SH-SY5Y (cell line): ENCODE measurements at regions not wholly inside any gene's neighbourhood (a gene's known extent, or its start where the extent isn't known, plus 50 kb on each side); places are given as distances from the start of the nearest gene placed in this dataset.

ENCODE experiments used
- GATA2 ChIP-seq: IDR thresholded peaks from 2 replicates; pipeline ENCODE4 v1.6.1; 2011; ENCODE audit warnings: mild to moderate bottlenecking, low read depth, low read length
- GATA3 ChIP-seq: IDR thresholded peaks from 2 replicates; pipeline ENCODE4 v1.6.1; 2011; ENCODE audit warnings: low read depth, mild to moderate bottlenecking, low read length, moderate library complexity

GRCh38 chr2:235373171-235373570 lies 120.7 kb upstream of the AGAP1 start:
- TF ChIP-seq GATA2 (no peak), GATA3 (no peak)

- TF ChIP-seq GATA2 (no peak), GATA3 (no peak)
Measured at GRCh38 chr2:235377176-235377575, 116.7 kb upstream of the AGAP1 start.

- TF ChIP-seq GATA2 (no peak), GATA3 (no peak)
Measured at GRCh38 chr2:235378246-235378645, 115.6 kb upstream of the AGAP1 start.

- TF ChIP-seq GATA2 (no peak), GATA3 (no peak)
Measured at GRCh38 chr2:235378944-235379343, 114.9 kb upstream of the AGAP1 start.

GRCh38 chr2:235381261-235381912 lies 112.5 kb upstream of the AGAP1 start:
- TF ChIP-seq GATA2 (no peak), GATA3 (no peak)

- TF ChIP-seq GATA2 (no peak), GATA3 (no peak)
Measured at GRCh38 chr2:235382179-235382578, 111.7 kb upstream of the AGAP1 start.

GRCh38 chr2:235382601-235383000 lies 111.2 kb upstream of the AGAP1 start:
- TF ChIP-seq GATA2 (no peak), GATA3 (no peak)

- no peak for TF ChIP-seq GATA3
- TF ChIP-seq GATA2 = no peak
Measured at GRCh38 chr2:235383272-235383843, 110.5 kb upstream of the AGAP1 start.

- TF ChIP-seq GATA2 (no peak), GATA3 (no peak)
Measured at GRCh38 chr2:235384624-235385023, 109.2 kb upstream of the AGAP1 start.

GRCh38 chr2:235389626-235390025 lies 104.2 kb upstream of the AGAP1 start:
- TF ChIP-seq GATA2 (no peak), GATA3 (no peak)

GRCh38 chr2:235390108-235390815 lies 103.6 kb upstream of the AGAP1 start:
- TF ChIP-seq GATA3 (no peak), GATA2 (no peak)

- TF ChIP-seq GATA2 = no peak
- no peak for TF ChIP-seq GATA3
Measured at GRCh38 chr2:235390816-235391194, 103.0 kb upstream of the AGAP1 start.

- TF ChIP-seq GATA2 (no peak), GATA3 (no peak)
Measured at GRCh38 chr2:235391921-235392615, 101.8 kb upstream of the AGAP1 start.

GRCh38 chr2:235394278-235394828 lies 99.5 kb upstream of the AGAP1 start:
- TF ChIP-seq GATA2 = no peak
- TF ChIP-seq GATA3 = no peak
